Epithelial cell of esophagus (primary cell): ENCODE measurements at regions not wholly inside any gene's neighbourhood (a gene's known extent, or its start where the extent isn't known, plus 50 kb on each side); places are given as distances from the start of the nearest gene placed in this dataset.

Experiments
- DNase-seq: peaks from one replicate; pipeline ENCODE4 v3.0.0; 2010; ENCODE audit warnings: low read depth
- H3K4me3 ChIP-seq: 2 replicates; pipeline ENCODE4 v1.5.1; 2011; ENCODE audit warnings: mild to moderate bottlenecking, low read length, control low read depth
- CTCF ChIP-seq: IDR thresholded peaks from 2 replicates; pipeline ENCODE4 v1.5.1; 2011; ENCODE audit warnings: low read depth, mild to moderate bottlenecking, low read length, control low read depth, inconsistent platforms; ENCODE audit not compliant: insufficient read depth; ENCODE audit errors: missing control alignments

DNA sequence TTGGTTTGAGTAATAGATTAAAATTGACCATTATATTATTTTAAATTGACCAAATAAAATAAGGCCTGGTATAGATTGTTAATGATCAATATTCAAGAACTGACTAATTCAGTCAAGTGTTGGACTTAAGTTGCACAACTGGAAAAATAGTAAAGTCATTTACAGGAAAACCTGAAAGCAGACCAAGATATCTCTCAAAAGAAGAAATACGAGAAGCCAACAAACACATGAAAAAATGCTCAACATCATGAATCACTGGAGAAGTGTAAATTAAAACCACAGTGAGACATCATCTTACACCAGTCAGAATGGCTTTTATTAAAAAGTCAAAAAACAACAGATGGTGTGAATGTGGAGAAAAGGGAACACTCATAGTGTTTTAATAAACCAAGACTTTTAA is 80.4 kb upstream of the MALRD1 start:
- H3K4me3 ChIP-seq = no peak overlapping the region
- no peak for DNase-seq
- no peak for TF ChIP-seq CTCF

DNA sequence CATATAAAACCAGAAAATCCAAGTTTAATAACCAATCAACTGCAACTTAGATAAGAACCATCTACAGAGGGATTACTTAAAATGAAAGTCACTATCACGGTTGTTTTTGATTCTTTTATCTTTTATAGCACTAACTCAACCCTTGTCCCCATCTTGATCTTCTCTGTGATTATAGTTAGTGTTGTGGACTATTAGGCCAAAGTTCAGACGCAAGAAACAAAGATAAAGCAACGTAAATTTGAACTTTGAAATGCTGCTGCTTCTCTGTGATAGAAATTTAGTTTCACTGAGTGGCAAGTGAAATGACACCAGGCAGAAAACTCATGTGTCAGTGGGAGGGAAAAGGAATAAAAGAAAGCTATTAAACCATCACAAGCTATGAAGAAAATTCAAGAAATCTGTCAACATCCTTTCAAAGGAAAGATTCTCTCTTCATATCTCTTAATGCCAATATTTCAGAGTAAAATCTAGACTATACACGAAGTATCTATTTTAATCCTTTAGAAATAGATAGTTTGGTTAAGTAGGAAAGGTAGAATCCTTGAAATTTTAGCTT is 71.8 kb upstream of the MALRD1 start:
- H3K4me3 ChIP-seq = no peak overlapping the region
- no peak for DNase-seq
- no peak for TF ChIP-seq CTCF

DNA sequence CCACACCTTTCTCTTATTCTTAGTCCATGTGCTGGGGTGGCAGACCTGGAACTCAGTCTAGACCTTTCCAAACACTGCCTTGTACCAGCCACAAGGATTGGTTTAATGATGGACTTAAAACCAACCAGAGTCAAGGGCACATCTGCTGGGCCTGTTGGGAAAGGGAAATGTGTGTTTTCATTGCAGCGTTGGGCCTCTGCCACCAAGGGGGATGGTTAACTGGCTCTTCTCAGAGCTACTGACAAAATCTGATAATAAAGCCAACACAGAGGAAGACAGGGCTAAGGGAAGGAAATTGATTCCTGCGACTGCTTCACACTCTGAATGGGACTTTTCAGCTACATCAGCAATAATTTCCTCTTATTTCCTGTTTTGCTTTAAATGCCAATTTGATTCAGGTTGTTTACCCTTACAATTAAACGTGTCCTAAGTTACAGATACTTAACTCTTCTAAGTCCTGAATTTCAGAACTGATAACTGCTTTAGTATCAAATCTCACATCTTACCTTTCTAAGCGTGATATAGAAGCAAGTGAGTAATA is 68.4 kb upstream of the MALRD1 start:
- no peak for TF ChIP-seq CTCF
- H3K4me3 ChIP-seq = no peak overlapping the region
- DNase-seq = no peak

GRCh38 chr10:18984531-18984930 is 64.1 kb upstream of the MALRD1 start:
- peak; percentile 4 for DNase-seq
- no peak for TF ChIP-seq CTCF
- no peak overlapping the region for H3K4me3 ChIP-seq

- no peak for DNase-seq
- no peak for TF ChIP-seq CTCF
- no peak overlapping the region for H3K4me3 ChIP-seq
Observed at GRCh38 chr10:18988338-18988737, 60.3 kb upstream of the MALRD1 start.
